Fibroblast of villous mesenchyme (primary cell): ENCODE measurements at regions not wholly inside any gene's neighbourhood (a gene's known extent, or its start where the extent isn't known, plus 50 kb on each side); places are given as distances from the start of the nearest gene placed in this dataset.

ENCODE experiments used
- DNase-seq: peaks from one replicate; pipeline ENCODE4 v3.0.0-alpha.2; 2010; ENCODE audit warnings: low read depth
- H3K4me3 ChIP-seq: 2 replicates; pipeline ENCODE4 v1.5.1; 2011; ENCODE audit warnings: low read depth, mild to moderate bottlenecking, low read length
- TF ChIP-seq, protein P1 (sequence below): IDR thresholded peaks from 2 replicates; pipeline ENCODE4 v1.5.1; 2012; ENCODE audit warnings: low read depth, mild to moderate bottlenecking, low read length; ENCODE audit not compliant: insufficient read depth

DNA sequence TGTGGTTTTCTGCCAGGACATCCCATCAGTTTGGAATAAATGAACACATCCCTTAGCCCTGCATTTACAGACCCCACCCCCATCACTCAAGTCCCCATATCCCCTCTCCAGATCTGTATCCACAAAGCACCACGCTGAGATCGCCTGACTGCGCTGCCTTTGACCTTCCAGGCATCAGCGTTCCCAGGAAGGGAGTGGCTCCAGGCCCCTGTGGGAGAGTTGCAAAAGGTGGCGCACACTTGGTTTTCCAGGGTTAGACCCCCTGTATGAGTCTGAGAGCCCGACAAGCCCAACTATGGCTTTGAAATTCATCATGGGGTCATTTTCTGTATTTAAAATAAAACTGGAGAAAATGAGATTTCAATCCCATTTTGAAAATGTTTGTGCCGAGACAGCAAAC, 137.0 kb upstream of the ZNF236 start:
- no peak for DNase-seq
- TF ChIP-seq, protein P1, sequence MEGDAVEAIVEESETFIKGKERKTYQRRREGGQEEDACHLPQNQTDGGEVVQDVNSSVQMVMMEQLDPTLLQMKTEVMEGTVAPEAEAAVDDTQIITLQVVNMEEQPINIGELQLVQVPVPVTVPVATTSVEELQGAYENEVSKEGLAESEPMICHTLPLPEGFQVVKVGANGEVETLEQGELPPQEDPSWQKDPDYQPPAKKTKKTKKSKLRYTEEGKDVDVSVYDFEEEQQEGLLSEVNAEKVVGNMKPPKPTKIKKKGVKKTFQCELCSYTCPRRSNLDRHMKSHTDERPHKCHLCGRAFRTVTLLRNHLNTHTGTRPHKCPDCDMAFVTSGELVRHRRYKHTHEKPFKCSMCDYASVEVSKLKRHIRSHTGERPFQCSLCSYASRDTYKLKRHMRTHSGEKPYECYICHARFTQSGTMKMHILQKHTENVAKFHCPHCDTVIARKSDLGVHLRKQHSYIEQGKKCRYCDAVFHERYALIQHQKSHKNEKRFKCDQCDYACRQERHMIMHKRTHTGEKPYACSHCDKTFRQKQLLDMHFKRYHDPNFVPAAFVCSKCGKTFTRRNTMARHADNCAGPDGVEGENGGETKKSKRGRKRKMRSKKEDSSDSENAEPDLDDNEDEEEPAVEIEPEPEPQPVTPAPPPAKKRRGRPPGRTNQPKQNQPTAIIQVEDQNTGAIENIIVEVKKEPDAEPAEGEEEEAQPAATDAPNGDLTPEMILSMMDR, result no peak

DNA sequence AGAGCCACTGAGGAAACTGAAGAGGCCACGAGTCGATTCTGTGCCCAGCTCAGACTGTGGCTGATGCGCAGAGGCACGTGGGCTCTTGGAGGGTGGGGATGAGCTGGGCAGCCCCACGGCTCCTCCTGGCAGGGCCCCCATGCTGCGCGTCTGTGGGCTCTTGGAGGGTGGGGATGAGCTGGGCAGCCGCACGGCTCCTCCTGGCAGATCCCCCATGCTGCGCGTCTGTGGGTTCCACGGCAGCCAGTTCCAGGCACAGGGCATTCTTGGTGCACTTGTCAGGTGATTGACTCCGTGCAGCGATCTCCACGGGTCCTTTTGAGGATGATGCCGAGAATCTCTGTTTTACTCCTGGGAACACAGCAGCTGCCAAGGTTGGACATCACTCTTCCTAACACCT, 138.1 kb upstream of the ZNF236 start:
- TF ChIP-seq, protein P1, result no peak
- no peak for DNase-seq
- no peak overlapping the region for H3K4me3 ChIP-seq

More for the DNA sequence above, 137.0 kb upstream of the ZNF236 start:
- no peak overlapping the region for H3K4me3 ChIP-seq

DNA sequence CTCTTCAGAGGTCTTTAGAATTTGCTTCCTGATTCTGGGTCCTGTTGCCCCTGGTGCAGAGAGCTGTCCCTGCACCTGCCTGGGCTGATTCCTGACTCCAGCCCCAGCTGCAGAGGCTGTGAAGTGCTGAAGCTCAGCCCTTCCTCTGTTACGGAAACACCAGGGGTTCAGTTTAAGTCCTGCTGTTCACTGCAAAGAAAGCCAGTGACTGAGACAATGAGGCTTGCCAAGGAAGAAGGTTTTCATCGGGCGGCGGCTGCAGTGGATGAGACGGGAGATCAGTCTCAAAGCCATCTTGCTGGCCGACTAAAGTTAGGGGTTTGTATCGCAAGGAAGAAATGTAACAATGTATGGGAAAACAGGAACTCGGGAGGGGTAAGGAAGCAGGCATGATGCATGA, 142.4 kb upstream of the ZNF236 start:
- TF ChIP-seq, protein P1, result no peak
- no peak for DNase-seq

DNA sequence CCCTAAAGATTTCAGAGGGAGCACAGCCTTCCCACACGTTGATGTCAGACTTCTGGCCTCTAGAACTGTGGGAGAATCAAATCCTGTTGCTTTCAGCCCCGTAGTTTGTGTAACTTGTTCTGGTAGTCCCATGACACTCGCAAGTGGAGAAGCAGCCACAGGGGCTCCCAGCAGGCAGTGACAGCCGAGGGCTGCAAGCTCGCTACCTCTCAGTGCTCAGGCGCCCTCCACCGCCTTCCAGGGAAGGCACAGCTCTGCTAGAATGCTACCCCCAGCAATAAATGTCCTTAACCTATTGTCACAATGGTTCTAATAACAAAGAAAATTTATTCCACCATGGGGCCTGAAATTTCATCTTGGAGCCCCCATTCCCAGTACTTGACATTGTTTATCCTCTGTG, 143.1 kb upstream of the ZNF236 start:
- TF ChIP-seq, protein P1, result no peak
- no peak for DNase-seq
- no peak overlapping the region for H3K4me3 ChIP-seq

More for the DNA sequence above, 142.4 kb upstream of the ZNF236 start:
- no peak overlapping the region for H3K4me3 ChIP-seq

DNA sequence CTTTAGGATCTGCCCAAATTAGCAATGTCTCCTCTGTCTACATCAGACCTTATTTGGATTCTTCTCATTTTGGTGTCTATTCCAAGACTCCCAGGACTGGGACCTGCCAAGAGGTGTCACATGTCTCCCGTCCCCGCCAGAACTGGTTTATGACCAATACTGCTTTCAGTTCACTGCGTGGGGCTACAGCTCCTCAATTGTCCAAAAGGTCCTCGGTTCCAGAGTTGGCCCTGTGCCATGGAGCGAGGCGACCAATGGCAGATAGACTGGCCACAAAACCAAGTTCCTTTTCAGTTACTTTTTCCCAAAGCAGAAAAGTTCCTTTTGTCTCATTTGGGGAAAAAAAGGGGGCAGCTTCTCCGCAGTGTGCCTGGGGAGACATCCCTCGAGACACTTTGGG, 144.1 kb upstream of the ZNF236 start:
- TF ChIP-seq, protein P1, result no peak
- H3K4me3 ChIP-seq, result no peak overlapping the region
- no peak for DNase-seq

DNA sequence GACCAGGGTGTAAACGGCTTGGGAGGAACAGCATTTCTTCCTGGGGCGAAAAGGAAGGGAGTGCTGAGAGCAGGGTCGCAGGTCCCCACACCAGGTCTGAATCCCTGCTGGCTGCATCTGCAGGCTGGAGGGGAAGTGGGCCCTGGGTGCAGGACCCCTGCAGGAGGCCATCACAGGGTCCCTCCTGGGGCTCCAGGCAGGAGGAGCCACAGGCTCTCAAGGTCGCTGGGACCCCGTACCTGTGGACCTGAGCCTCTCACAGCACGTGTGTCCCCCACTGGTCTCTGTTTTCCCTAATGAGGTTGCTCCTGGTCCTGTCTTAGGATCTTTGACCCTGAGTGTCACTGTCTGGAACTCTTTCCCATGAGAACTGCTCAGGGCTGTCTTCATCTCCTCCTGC, 147.8 kb upstream of the ZNF236 start:
- no peak for DNase-seq
- no peak overlapping the region for H3K4me3 ChIP-seq
- TF ChIP-seq, protein P1, result no peak

DNA sequence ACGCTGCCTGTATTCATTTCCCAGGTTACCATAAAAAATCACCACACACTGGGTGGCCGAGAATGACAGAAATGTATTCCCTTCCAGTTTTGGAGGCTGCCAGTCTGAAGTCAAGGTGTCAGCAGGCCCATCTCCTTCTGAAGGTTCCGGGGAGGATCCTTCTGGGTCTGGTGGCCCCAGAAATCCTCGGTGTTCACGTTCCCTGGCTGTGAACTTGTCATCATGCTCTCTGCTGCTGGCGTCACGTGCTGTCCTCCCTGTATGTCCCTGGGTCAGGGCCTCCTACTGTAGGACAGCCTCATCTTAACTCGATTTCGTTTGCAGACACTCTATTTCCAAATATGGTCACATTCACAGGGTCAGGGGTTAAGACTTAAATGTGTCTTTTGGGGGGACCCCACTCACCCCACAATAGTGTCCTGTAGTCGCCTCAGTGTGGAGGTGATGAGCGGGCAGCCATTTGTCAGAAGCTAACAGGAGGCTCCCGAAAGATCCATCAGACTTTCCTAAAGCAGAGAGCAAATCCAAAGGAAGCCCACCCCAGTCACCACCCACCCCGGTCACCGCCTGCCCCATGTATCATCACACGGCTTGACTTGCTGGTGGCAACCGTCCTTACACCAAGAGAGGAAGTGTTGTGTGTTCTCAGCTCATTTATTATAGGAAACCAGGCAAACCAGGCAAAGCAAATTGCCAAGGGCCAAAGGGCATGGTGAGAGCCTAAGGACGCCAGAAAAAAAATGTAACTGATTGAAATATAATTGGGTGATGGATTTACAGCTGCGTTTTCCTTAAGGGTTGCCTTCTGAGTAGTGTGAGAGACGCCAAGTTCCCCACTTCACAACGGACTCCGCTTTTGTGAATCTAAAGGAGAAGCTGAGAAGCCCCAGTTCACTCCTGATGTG, 148.8 kb upstream of the ZNF236 start:
- H3K4me3 ChIP-seq, result no peak overlapping the region
- TF ChIP-seq, protein P1, result no peak
- no peak for DNase-seq
